Ishikawa (cell line): ENCODE measurements at regions not wholly inside any gene's neighbourhood (a gene's known extent, or its start where the extent isn't known, plus 50 kb on each side); places are given as distances from the start of the nearest gene placed in this dataset.

Source experiments
- CEBPB ChIP-seq: IDR thresholded peaks from 2 replicates; pipeline ENCODE4 v1.6.1; 2012
- CREB1 ChIP-seq: IDR thresholded peaks from 2 replicates; pipeline ENCODE4 v1.6.1; 2012; ENCODE audit warnings: low read depth
- EGR1 ChIP-seq: IDR thresholded peaks from 2 replicates; pipeline ENCODE4 v1.6.1; 2012
- EP300 ChIP-seq: IDR thresholded peaks from 2 replicates; pipeline ENCODE4 v1.6.1; 2012; ENCODE audit warnings: borderline replicate concordance
- FOXM1 ChIP-seq: IDR thresholded peaks from 2 replicates; pipeline ENCODE4 v1.6.1; 2012; ENCODE audit warnings: low read depth, borderline replicate concordance
- MAX ChIP-seq: IDR thresholded peaks from 2 replicates; pipeline ENCODE4 v1.6.1; 2012
- NFIC ChIP-seq: IDR thresholded peaks from 2 replicates; pipeline ENCODE4 v1.6.1; 2012
- RAD21 ChIP-seq: IDR thresholded peaks from 2 replicates; pipeline ENCODE4 v1.6.1; 2012; ENCODE audit warnings: low read depth
- REST ChIP-seq: IDR thresholded peaks from 2 replicates; pipeline ENCODE4 v1.6.1; 2012; ENCODE audit warnings: low read depth, mild to moderate bottlenecking
- TAF1 ChIP-seq: IDR thresholded peaks from 2 replicates; pipeline ENCODE4 v1.6.1; 2012; ENCODE audit warnings: low read depth, mild to moderate bottlenecking
- TCF12 ChIP-seq: IDR thresholded peaks from 2 replicates; pipeline ENCODE4 v1.6.1; 2012; ENCODE audit warnings: low read depth
- TEAD4 ChIP-seq: IDR thresholded peaks from 2 replicates; pipeline ENCODE4 v1.6.1; 2012
- USF1 ChIP-seq: IDR thresholded peaks from 2 replicates; pipeline ENCODE4 v1.6.1; 2012
- YY1 ChIP-seq: IDR thresholded peaks from 2 replicates; pipeline ENCODE4 v1.6.1; 2012; ENCODE audit warnings: low read depth
- ZBTB7A ChIP-seq: IDR thresholded peaks from 2 replicates; pipeline ENCODE4 v1.6.1; 2012; ENCODE audit warnings: low read depth

GRCh38 chr5:145462525-145462924 lies 372.6 kb downstream of the PRELID2 start:
- no peak for TF ChIP-seq CEBPB
- TF ChIP-seq TEAD4 = no peak
- TF ChIP-seq MAX = no peak

- TF ChIP-seq TEAD4 = no peak
- TF ChIP-seq FOXM1 = no peak
- no peak for TF ChIP-seq REST
- no peak for TF ChIP-seq CEBPB
- TF ChIP-seq EP300 = no peak
- TF ChIP-seq NFIC = no peak
- TF ChIP-seq USF1 = no peak
- TF ChIP-seq TCF12 = no peak
- no peak for TF ChIP-seq TAF1
- TF ChIP-seq RAD21 = no peak
- no peak for TF ChIP-seq MAX
- no peak for TF ChIP-seq CREB1
- TF ChIP-seq ZBTB7A = no peak
- TF ChIP-seq YY1 = no peak
- no peak for TF ChIP-seq EGR1
Observed at GRCh38 chr5:145450286-145450885, 384.8 kb downstream of the PRELID2 start.

GRCh38 chr5:145449794-145450193 lies 385.3 kb downstream of the PRELID2 start:
- TF ChIP-seq CEBPB (no peak), EP300 (no peak), TAF1 (no peak), EGR1 (no peak), TCF12 (no peak), MAX (no peak), FOXM1 (no peak), ZBTB7A (no peak), TEAD4 (no peak), REST (no peak), USF1 (no peak), NFIC (no peak), CREB1 (no peak)

- TF ChIP-seq NFIC (0 out of 2 replicates have a peak, but pooled peaks have one; percentile 23), ZBTB7A (no peak)
Observed at GRCh38 chr5:145446412-145446811, 388.7 kb downstream of the PRELID2 start.

- TF ChIP-seq REST (no peak), CEBPB (no peak), USF1 (no peak), YY1 (no peak), RAD21 (no peak), EGR1 (no peak), TAF1 (no peak), TEAD4 (no peak), CREB1 (no peak), MAX (no peak), NFIC (no peak), EP300 (no peak), FOXM1 (no peak), TCF12 (no peak), ZBTB7A (no peak)
Observed at GRCh38 chr5:145445027-145445426, 390.1 kb downstream of the PRELID2 start.
